NB4 (cell line): ENCODE measurements at regions not wholly inside any gene's neighbourhood (a gene's known extent, or its start where the extent isn't known, plus 50 kb on each side); places are given as distances from the start of the nearest gene placed in this dataset.

Source experiments
- DNase-seq: peaks from one replicate; pipeline ENCODE4 v3.0.0; 2010; ENCODE audit warnings: low read depth
- H3K4me3 ChIP-seq: one replicate; pipeline ENCODE4 v1.5.1; 2011; ENCODE audit warnings: mild to moderate bottlenecking, low read depth, low read length, moderate library complexity
- CTCF ChIP-seq: IDR thresholded peaks from one replicate; pipeline ENCODE4 v1.5.1; 2012; ENCODE audit warnings: low read depth, low read length
- MAX ChIP-seq: IDR thresholded peaks from 2 replicates; pipeline ENCODE4 v1.6.1; 2011; ENCODE audit warnings: low read depth, low read length
- MYC ChIP-seq: IDR thresholded peaks from 2 replicates; pipeline ENCODE4 v1.6.1; 2011; ENCODE audit warnings: low read depth, low read length
- POLR2A ChIP-seq: IDR thresholded peaks from 2 replicates; pipeline ENCODE4 v1.6.1; 2011; ENCODE audit warnings: mild to moderate bottlenecking; ENCODE audit not compliant: insufficient read length; ENCODE audit errors: extremely low read depth

GRCh38 chr6:1024161-1024560, 287.7 kb upstream of the FOXQ1 start:
- no peak for TF ChIP-seq POLR2A
- no peak for TF ChIP-seq MYC
- TF ChIP-seq CTCF = no peak
- TF ChIP-seq MAX = no peak
- no peak for DNase-seq
- no peak overlapping the region for H3K4me3 ChIP-seq

GRCh38 chr6:1023229-1023628, 288.7 kb upstream of the FOXQ1 start:
- H3K4me3 ChIP-seq = no peak overlapping the region
- no peak for DNase-seq
- TF ChIP-seq MYC = no peak
- no peak for TF ChIP-seq CTCF
- TF ChIP-seq POLR2A = no peak
- no peak for TF ChIP-seq MAX

- no peak for DNase-seq
- TF ChIP-seq MAX = no peak
- TF ChIP-seq POLR2A = no peak
- TF ChIP-seq MYC = no peak
- TF ChIP-seq CTCF = no peak
- H3K4me3 ChIP-seq = no peak overlapping the region
Observed at GRCh38 chr6:1022719-1023118, 289.2 kb upstream of the FOXQ1 start.

- no peak overlapping the region for H3K4me3 ChIP-seq
- TF ChIP-seq MAX (no peak), POLR2A (no peak), MYC (no peak), CTCF (no peak)
Observed at GRCh38 chr6:1020837-1021236, 291.1 kb upstream of the FOXQ1 start.

GRCh38 chr6:1020133-1020532, 291.8 kb upstream of the FOXQ1 start:
- TF ChIP-seq POLR2A = no peak
- TF ChIP-seq MAX = no peak
- no peak for TF ChIP-seq CTCF
- TF ChIP-seq MYC = no peak
- DNase-seq = no peak
- no peak overlapping the region for H3K4me3 ChIP-seq

More at GRCh38 chr6:1020837-1021236, 291.1 kb upstream of the FOXQ1 start:
- DNase-seq = no peak

GRCh38 chr6:1018041-1018440, 293.9 kb upstream of the FOXQ1 start:
- TF ChIP-seq POLR2A = no peak
- TF ChIP-seq CTCF = no peak
- TF ChIP-seq MYC = no peak
- TF ChIP-seq MAX = no peak
- no peak overlapping the region for H3K4me3 ChIP-seq
- no peak for DNase-seq
